ENCODE measurements at regions not wholly inside any gene's neighbourhood (a gene's known extent, or its start where the extent isn't known, plus 50 kb on each side); places are given as distances from the start of the nearest gene placed in this dataset.
"Not testable (repeated sequence)": the region's sequence is repeated elsewhere in the genome, so short reads cannot be mapped to it uniquely, and the experiment has no call there.

DNA sequence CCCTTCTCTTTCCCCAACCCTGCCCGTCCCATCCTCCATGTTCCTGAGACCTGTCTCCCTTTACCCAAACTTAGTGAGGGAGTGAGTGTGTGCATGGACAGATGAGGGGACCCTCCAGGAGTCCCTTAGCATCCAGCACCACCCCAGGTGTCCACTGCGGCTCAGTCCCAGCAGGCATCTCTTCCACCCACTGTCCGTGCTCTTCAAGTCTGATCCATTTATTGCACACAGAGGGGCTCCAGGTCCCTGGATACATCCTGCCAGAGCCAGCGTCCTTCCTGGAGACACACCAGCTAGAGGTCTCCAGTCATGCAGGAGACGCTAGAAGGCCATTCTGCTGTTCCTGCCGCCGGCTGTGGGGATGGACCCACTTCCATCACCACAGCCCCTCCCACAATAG lies 239.2 kb downstream of the ADGRD1 start:
- DNase-seq: no peak

DNA sequence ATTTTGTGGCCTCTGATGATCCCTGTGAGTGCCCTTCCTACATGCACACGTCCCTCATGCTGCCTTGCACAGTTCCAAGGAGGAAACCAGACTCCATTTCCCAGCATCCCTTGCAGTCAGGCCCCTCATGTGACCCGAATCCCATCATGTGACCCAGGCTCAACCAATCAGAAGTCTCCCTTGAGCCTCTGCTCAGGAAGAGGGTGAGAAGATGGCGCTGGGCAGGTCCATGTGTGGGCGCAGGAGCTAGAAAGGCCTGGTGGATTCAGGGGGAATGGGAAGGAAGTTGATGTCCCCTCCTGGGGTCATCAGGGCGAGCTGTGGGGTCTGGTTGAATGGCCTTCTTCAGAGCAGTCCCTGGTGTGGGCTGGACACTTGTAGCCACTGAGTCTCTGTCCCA lies 240.5 kb downstream of the ADGRD1 start:
- no peak for DNase-seq

DNA sequence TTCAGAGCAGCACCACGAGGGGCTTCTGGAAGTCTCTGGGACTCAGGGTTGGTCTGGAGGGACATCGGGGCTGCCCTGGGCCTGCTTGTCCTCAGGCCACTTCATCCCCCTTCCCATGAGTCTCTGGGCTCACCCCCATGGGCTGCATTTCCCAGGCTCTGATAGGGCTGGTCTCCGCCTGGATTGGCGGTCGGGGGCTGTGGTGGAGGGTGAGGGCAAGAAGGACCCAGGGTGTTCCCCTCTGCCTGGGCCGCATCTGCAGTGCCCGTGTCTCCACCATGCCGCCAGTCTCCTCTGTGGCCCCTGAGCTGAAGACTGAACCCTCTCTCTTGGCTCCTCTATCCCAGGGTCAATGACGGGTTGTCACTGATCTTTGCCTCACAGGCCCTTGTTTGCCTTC lies 242.1 kb downstream of the ADGRD1 start:
- DNase-seq: no peak

DNA sequence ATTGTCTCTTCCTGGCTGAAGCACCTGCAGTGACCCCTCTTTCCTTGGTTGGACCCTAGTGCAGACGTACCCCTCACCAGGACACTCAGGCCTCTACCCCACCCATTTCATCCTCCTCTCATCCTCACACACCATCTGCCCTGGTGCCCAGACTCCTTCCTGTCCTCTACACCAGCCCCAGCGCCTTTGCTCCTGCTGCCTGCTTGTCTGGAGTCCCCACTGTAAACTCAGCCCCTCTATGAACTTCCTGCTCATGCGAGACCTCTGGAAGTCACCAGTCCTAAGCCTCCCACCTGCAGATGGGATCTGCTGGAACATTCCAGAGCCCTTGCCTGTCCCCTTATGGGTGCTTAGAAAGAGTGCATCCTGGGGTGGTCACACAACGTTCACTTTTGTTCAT lies 242.5 kb downstream of the ADGRD1 start:
- no peak for DNase-seq

DNA sequence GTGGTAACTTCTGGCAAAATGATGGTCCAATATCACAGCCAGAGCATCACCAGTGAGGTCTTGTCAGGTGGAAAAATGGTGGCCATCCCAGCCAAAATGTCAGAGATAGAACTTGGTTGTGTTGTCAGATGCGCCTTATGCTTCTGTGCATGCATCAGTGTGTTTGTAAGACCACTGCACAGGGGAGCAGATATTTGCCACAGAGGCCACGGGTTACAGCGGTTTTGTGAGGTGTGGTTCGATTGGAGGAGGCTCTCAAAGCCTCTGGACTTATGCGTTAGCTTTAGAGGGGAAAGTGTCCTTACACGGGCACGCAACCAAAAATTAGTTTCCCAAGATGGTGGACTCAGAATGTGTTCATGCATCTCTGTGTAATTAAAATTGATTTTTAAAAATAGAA lies 243.8 kb downstream of the ADGRD1 start:
- no peak for DNase-seq

DNA sequence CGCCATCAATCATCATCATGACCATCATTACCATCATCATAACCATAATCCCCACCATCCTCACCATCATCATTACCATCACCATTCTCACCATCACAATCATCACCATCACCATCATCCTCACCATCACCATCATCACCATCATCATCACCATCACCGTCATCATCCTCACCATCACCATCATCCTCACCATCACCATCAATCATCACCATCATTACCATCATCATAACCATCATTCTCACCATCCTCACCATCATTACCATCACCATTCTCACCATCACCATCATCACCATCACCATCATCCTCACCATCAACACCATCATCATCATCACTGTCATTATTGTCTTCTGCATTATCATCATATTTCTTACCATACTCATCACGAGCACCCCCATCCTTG lies 245.5 kb downstream of the ADGRD1 start:
- DNase-seq: no peak

DNA sequence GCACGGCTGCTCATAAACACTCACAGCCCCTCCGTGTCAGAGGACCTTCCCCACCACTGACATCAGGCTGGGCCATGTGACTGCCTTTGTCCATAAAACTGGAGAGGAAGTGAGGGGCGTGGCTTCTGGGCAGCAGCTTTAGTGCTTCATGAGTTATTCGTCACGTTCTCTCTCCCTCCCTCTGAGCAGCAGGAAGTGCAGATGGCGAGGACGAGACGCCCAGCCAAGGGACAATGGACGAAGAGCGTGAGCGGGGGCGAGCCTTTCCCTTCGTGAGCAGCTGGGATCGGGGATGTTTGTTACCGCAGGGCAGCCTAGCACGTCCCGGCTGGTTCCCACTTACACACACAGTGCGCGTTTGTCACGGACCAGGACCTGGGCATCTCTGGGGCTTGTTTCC lies 248.2 kb downstream of the ADGRD1 start:
- not testable (repeated sequence) for DNase-seq

DNA sequence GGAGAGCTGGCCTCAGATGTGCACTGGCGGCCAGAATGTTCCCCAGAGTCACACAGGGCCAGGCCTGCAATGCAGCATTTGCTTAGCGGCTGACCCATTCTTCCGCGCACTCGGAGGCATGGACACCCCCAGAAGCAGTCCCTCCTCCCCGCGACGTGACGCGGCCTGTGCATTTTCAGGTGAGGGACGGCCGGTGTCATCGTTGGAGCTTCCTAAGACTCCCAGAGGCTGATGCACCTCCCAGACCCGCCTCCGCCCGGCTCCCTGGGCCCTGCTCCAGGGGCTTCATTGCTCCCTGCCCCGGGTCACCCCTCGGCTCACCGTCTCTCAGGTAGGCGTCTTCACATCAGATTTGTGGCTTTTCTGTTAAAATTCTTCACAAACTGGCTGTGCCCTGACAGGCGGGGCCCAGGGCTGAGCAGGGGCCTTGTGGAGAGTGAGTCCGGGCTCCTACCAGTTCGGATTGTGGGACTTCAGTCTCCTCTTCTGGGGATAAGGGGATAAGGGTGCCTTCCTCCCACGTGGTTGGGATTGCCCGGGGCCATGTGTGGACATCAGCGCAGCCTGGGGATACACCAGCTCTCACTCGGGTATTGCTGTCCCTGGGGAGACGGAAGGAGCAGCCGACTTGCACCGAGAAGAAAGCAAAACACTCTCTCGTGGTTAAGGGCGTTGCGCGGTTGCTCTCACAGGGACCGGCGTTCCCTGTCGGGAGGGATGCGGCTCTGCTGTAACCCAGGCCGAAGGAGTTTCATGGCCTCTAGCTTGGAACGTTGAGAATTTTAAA lies 249.1 kb downstream of the ADGRD1 start:
- DNase-seq: no peak

DNA sequence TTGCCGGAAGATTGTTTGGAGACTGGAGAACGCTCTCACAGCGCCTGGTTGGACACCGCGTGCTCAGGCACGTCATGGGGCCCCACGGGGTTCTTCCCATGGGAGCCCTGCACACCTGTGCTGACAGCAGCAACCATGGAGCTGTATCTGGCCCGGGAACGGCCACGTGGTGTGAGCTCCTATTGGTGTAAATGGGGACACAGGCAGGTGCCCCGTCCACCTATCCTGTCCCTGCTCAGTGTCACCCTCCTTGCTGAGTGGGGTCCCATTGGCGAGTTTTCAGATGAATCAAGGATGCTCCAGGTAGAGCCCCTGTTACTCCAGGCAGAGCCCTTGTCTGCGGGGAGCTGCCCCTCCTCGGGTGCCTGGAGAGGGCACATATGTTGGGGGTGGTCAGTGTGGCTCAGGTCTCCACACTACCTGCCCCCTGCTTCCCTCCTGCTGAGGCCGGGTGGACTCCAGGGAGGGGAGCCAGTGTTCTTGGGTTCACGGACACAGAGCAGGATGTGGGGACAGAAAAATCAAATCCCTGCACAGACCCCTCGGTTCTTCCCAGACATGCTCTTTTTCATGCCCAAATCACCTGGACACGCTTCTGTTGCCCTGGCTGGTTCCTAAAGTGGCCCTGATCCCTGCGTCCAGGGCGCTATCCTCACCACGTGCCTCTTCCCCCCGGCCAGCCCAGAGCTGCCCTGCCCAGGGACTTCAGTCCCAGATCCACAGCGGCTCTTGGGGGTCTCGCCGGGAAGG lies 250.1 kb downstream of the ADGRD1 start:
- no peak for DNase-seq

DNA sequence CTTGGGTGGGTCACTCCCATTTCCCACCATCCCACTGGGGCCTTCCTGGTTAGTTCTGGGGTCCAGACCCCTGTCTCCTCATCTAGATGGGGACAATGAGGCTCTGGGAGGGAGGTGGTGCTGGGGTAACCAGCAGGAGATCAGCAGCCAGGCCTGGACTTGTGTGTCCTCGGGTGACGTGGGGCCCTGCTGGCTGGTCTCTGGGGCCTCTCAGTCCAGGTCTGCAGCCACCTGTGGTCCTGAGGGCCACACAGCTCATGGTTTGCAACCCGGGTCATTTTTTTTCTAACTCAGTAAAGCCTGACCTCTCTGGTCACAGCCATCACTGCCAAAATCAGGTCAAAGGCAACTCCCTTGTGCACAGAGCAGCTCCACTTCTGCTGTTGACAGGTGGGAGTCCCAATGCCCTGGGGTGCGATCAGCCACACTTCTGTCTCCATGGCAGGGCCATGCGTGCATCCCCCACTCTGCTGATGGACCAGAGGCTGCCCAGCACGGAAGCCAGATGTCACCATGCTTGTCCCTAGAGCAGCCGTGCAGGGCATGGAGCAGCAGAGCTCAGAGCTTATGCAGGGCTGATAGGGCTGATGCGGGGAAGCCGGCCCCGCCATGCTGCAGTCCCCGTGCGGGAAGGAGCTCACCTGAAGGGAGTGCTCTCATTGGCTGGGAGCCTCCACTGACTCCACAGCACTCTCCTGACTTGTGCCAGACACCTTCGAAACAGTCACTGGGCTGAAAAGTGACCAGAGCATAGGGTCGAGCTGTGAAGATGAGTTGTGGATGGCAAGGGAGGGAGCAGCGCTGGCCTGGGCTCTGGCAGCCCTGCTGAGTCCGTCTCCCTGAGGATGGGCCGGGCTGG lies 250.9 kb downstream of the ADGRD1 start:
- no peak for DNase-seq

DNA sequence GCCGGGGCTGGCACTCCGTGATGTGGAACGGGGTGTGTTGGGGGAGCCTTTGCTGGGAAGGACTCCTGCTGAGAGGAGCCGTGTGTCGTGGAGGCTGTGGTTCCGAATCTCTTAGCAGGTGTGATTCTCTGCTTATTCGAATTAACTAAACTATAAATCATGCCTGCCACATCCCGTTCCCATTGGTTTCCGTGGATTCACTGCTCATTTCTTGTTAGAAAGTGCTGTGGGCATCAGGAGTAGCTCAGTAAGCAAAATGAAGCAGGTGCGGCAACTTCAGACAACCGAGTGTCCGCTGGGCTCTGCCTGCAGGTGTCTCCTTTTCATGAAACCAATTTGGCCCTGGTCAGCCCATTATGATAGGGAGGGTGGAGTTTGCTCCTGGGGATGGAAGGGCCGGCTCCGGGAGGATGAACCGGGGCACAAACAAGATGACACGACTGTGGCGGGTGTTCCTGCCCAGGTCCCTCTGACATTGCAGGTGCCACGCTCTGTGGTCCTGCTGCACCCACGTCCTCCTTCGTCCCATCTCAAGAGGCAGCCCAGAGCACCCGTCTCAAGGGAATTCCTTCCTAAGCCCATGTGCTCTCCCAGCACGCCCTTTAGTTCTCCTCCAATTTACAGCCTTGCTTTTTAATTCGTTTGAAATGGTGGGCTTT lies 251.7 kb downstream of the ADGRD1 start:
- not testable (repeated sequence) for DNase-seq

DNA sequence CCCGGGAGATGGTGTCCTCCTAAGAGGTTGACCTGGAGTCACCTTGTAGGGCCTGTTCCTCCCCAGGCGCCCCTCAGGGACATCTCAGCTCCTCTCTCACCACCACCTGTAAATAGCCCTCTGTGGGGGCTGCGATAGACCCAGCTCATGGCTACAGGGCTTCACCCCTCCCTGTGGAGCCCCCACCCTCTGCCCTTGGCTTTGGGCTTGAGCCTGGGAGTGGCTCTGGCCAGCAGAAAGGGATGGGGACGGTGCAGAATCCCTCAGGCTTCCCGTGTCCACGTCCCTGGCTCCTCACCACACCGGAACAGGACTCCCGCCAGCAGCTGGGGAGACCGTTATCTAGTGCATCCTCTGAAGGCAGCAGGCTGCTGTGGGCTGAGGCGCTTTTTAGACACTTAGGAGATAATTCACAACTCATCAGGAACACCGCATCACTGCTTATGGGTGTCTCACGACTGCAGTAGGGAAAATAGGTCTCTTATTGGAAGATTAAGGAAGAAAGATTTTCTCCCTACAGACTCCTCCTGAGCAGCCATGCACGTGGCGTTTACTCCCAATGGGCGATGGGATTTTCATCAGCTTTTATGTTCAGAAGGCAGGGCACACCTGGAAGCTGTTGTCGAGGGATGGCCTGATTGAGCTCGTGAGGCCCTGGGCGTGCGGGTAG lies 253.1 kb downstream of the ADGRD1 start:
- DNase-seq: not testable (repeated sequence)

DNA sequence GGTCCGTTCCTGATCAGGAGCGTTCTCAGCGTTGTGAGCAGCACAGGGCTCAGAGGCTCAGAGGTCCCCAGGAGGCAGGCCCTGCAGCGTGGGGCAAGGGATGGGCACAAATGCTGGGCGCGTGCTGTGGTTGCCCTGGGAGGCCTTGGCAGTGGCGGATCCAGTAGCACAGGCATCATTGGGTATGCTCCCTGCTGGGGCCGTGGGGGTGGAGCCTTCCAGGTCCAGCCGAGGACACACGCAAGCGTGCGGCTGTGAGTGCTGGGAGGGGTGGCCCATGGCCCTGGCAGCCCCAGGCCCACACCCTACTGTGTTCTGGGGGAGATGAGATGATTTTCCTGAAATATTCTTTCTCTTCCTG lies 253.6 kb downstream of the ADGRD1 start:
- DNase-seq: not testable (repeated sequence)

DNA sequence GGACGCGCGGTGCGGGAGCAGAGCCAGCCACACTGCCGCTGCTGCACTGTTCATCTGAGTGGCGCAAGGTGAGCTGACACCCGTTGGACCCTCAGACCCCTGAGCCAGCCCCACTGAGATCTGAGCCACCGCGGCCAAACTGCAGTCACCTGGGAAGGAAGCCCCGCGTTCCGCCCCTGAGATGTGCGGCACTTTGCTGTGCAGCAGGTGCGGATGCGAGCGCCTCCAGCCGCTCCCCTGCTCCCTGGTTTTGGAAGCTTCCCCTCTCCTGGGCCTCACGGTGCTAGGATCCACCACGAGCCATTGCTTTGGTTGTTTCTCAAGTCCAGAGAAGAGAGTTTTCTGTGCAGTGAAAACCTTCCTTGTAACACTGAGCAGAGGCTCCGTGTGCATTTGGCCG lies 254.1 kb downstream of the ADGRD1 start:
- not testable (repeated sequence) for DNase-seq

DNA sequence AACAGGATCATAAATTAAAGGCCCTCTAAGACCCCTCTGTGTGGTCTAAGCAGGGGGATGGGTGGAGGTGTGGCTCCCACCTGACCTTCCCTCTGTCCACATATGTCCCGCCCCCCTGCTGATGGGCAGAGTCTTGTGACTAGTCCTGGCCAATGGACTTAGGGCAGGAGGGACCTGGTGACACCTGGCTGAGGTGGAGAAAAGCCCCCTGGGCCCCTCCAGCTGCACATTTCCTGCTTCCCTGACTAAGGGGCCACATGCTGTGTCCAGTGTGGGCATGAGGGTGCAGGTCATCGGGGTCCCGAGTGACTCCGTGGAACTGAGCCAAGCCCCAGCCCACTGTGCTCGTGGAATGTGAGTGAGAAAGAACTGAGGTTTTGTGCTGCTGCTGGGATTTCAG lies 254.7 kb downstream of the ADGRD1 start:
- DNase-seq: no peak

DNA sequence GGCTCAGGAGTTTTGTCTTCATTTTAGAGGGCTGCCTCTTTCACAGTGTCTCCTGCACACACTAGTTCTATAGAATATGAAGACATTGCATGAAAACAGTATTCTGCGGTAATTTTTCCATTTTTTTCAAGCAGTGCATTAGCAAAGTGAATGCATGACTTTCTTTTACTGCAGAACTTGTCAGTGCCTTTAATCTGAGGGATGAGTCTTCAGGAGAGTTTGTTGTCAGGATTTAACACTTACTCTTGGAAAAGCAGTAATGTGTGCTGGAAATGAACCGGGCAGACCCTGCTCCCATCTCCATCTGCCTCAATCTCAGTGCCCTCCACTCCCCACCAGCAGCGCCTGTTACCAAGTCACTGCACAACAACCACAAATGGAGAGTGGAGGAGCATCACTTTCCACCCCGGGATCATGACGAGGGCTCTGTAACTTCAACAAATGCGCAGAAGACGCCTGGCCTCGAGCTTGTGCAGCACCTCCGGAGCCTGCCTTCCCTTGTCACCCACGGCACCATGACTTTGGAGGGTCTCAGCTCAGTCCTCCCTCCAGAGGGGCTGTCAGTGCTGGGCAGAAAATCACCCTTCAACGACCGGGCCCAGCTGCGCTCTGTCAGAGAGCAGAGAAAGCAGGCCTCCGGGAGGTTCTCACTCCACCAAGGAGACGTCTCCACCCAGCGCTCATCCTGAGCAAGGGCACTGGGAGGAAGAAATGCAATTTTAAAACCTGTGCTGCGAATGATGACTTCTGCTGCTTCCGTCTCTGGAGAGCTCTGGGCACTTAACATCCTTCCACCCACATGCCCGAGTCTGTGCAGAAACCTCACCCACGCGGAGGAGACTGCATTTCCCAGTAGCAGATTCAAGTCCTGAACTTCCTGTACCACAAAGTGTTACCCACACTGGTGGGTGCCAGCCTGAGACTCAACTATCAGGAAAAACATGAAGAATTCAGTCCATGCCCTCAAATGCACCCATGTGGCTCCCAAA lies 255.7 kb downstream of the ADGRD1 start:
- DNase-seq: no peak

DNA sequence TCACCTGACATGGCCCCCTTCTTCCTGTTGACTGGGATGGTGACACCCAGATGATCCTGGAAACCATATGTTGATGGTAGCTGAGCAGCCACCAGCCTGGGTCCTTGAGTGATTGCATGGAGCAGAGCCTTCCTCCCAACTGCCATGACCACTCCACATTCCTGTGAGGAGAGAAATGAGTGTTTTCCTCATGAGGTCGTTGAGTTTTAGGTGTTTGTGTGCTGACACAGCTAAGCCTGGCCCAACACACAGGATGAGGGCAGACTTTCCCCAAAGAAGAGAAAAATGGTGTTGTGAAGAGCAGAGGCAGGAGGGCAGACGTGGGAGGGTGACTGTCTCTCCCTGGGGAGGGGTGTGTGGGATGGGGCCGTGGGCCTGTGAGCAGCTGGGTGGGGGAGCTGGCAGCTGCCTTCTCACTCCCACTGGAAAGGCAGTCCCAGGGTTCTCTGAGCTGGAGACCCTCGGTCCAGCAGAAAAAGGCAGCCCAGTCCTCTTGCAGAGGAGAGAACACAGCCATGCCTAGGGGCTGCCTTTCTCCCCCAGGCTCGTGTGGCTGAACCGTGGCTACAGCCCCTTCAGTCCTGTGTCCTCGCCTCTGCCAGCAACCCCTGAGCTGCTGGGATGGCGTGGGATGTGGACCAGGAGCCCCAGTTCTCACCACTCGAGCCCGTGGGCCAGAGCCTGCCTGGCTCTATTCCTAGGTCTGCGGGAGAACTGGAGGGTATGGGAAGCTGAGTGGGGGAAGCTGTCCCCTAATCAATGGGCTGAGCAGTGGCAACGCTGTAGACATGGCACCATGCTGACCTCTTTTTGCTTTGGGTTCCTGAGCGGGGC lies 257.0 kb downstream of the ADGRD1 start:
- no peak for DNase-seq

DNA sequence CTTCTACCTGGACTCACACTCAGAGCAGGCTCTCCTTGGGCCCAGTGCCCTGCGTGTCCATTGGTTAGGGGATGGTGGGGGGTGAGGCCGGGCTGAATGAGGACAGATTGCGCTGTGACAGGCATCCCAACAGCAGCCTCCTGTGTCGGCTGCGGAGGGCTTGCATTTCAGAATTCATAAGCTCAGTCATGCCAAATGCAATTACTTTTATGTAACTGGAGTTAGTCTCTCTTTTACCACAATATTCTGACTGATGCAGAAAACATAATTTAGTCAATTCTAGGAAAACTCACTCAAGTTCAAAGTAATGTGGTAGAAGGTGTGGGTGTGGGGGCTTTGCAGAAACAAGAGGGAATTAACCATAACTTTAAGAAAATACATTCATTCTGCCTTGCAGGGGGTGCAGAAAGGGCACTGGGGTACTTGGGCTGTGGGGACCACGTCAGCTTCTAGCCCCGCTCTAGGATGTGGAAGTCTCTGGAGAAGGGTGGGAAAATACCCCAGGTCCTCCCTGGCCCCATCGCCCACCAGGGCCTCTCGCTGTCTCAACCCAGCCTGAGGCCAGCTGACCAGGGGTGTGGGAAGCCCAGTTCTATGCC lies 257.7 kb downstream of the ADGRD1 start:
- no peak for DNase-seq

DNA sequence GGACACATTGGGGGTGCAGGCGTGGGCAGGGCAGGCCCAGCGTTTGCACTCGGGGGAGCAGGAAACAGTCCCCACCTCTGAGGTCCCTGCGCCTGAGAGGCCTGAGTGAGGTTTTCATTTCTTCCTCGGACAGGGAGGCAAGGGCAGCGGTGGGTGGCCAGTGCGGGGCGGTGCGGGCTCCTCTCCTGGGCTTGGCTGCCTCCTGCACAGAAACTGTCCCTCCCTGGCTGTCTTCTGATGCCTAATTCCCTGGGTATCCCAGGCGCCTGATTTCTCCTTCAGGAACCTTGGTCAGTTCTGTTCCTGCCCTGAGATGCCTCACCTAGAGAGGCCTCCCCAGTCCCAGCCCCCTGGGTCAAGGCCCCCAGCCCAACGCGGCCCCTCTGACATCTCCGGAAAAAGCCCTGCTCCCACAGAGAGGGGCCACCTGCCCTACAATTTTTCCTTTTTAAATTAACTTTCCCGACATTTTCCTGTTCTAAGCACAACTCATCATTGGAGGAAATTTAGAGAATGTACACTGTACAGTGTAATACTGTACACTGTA lies 260.3 kb downstream of the ADGRD1 start:
- DNase-seq: no peak

All from hindlimb muscle (tissue), 1 donor.